Keratinocyte (primary cell): ENCODE measurements at regions not wholly inside any gene's neighbourhood (a gene's known extent, or its start where the extent isn't known, plus 50 kb on each side); places are given as distances from the start of the nearest gene placed in this dataset.

Experiments used
- EZH2 ChIP-seq: IDR thresholded peaks from one replicate; pipeline ENCODE4 v1.6.1; 2012; ENCODE audit warnings: inconsistent platforms, mild to moderate bottlenecking, low read length, moderate library complexity
- TF ChIP-seq, protein P1 (sequence below), 3 experiments: IDR thresholded peaks in 1 of 3; conservative IDR thresholded peaks in 1 of 3; optimal IDR thresholded peaks in 1 of 3; 2 replicates in 2 of 3; 3 replicates in 1 of 3; pipeline versions ENCODE3 to v1.5.1; 2011; ENCODE audit warnings: low read length in 3 of 3, mild to moderate bottlenecking in 3 of 3, moderate library complexity in 2 of 3, control low read depth in 1 of 3, inconsistent platforms in 1 of 3; ENCODE audit not compliant: insufficient read depth in 2 of 3; ENCODE audit errors: extremely low read depth in 1 of 3

DNA sequence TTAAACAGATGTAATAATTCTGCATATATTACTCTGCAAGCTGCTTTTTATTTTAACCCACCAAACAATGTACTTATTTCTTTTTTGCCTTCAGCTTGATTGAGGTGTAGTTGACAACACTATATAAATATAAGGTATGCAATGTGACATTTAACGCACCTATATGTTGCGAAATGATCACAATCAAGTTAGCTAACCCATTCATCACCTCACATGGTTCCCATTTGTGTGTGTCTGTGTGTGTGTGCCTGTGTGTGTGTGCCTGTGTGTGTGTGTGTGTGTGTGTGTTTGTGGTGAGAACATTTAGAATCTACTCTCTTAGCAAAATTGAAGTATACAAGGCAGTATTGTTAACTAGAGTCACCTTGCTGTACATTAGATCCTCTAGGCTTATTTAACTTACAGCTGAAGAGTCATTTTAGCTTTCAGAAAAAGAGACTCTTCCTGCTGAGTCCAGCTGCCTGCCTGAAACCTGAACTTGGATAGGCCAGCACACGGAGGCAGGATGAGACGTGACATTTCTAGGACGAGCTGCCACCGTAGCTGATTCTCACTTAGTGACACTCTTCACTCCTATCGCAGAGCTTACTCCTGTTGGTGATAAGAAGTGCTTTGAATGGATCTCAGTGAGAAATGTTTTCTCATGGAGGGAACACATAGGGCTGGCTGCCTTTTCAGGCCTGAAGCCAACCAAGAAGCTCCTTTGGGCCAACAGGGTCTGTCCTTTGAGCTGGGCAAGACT lies 126.5 kb upstream of the RIPOR2 start:
- TF ChIP-seq, protein P1, sequence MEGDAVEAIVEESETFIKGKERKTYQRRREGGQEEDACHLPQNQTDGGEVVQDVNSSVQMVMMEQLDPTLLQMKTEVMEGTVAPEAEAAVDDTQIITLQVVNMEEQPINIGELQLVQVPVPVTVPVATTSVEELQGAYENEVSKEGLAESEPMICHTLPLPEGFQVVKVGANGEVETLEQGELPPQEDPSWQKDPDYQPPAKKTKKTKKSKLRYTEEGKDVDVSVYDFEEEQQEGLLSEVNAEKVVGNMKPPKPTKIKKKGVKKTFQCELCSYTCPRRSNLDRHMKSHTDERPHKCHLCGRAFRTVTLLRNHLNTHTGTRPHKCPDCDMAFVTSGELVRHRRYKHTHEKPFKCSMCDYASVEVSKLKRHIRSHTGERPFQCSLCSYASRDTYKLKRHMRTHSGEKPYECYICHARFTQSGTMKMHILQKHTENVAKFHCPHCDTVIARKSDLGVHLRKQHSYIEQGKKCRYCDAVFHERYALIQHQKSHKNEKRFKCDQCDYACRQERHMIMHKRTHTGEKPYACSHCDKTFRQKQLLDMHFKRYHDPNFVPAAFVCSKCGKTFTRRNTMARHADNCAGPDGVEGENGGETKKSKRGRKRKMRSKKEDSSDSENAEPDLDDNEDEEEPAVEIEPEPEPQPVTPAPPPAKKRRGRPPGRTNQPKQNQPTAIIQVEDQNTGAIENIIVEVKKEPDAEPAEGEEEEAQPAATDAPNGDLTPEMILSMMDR (optimal IDR thresholded peaks at IDR 0.05 in 1 of 3, IDR thresholded peaks at IDR 0.05 in 1 of 3, conservative IDR thresholded peaks at IDR 0.05 in 1 of 3; ENCODE audit: extremely low read depth in 1 of 3, insufficient read depth in 2 of 3, low read length in 3 of 3) = no peak
- no peak for TF ChIP-seq EZH2
